AG10803 (cell line): ENCODE measurements at regions not wholly inside any gene's neighbourhood (a gene's known extent, or its start where the extent isn't known, plus 50 kb on each side); places are given as distances from the start of the nearest gene placed in this dataset.

Source experiments
- DNase-seq: peaks from one replicate; pipeline ENCODE4 v3.0.0; 2010; ENCODE audit warnings: low read depth
- H3K4me3 ChIP-seq: 2 replicates; pipeline ENCODE4 v1.5.1; 2011; ENCODE audit warnings: mild to moderate bottlenecking, low read length, control low read depth
- TF ChIP-seq, protein P1 (sequence below): conservative IDR thresholded peaks from 2 replicates; pipeline ENCODE4 v1.5.1; 2011; ENCODE audit warnings: mild to moderate bottlenecking, low read length, control low read depth, inconsistent platforms

DNA sequence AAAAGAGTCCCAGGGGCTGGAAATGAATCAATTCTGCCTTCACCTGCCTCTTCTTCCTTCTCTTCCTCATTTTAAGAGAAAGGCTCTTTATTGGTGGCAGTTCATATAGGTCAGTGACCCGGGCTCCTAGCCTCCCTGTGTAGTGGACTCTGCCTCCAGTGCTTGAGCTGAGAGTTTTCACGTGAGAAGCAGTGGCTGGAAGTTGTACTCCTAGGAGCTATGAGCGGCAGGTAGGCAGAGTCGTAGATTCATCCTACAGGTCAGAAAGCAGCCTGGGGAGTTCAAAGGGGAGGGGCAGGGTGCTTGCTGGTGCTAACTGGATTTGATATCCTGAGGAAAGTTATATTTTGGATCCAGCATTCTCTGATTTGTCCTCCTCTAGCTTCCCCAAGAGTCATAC, 101.1 kb downstream of the RPLP1 start:
- DNase-seq, result no peak
- TF ChIP-seq, protein P1, sequence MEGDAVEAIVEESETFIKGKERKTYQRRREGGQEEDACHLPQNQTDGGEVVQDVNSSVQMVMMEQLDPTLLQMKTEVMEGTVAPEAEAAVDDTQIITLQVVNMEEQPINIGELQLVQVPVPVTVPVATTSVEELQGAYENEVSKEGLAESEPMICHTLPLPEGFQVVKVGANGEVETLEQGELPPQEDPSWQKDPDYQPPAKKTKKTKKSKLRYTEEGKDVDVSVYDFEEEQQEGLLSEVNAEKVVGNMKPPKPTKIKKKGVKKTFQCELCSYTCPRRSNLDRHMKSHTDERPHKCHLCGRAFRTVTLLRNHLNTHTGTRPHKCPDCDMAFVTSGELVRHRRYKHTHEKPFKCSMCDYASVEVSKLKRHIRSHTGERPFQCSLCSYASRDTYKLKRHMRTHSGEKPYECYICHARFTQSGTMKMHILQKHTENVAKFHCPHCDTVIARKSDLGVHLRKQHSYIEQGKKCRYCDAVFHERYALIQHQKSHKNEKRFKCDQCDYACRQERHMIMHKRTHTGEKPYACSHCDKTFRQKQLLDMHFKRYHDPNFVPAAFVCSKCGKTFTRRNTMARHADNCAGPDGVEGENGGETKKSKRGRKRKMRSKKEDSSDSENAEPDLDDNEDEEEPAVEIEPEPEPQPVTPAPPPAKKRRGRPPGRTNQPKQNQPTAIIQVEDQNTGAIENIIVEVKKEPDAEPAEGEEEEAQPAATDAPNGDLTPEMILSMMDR, result no peak
- H3K4me3 ChIP-seq, result no peak overlapping the region

DNA sequence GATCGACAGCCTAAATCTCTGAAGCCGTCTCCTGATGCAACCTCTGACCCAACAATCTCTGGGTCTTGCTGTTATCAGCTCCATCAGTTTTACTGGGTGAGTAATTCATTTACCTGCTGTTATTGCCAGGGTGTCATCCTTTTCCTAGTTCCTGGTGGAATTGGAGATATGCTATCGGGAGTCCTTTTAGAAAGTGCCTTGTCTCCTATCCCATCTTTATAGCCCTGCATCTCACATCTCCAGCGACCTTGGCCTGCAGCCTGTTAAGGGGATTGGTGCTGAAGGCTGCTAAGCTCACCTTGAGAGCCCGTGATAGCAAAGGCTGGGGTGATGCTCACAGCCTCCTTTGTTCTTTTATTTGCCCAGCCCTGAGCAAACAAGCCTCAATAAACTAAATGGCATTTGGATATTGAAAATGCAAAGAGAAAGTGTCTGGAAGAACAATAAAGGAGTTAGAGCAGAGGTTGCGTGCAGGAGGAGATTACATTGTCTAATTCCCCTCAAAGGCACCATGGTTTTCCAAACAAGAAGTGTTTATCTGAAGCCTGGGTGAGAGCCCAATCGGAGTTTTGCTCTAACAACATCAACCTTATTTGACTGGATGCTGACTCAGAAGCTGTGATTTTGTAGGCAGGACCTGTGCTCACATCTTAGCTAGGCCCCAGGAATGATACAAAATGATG, 101.8 kb downstream of the RPLP1 start:
- TF ChIP-seq, protein P1, result no peak
- H3K4me3 ChIP-seq, result no peak overlapping the region
- no peak for DNase-seq

DNA sequence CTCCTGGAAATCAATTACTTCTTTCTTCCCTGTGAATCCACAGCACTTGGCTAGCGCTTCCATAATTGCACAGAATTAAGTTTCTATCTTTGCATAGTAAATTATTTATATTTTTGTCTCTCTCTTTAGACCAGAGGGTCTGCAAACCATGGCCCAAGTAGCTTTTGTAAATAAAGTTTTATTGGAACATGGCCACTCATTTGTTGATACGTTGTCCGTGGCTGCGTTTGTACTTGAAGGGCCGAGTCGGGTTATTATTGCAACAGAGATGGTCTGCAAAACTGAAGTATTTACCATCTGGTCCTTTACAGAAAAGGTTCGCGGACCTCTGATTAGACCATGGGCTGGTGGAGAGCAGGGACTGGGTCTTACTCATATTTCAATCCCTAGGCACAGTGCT, 102.5 kb downstream of the RPLP1 start:
- TF ChIP-seq, protein P1, result no peak
- no peak for DNase-seq
- H3K4me3 ChIP-seq, result no peak overlapping the region

DNA sequence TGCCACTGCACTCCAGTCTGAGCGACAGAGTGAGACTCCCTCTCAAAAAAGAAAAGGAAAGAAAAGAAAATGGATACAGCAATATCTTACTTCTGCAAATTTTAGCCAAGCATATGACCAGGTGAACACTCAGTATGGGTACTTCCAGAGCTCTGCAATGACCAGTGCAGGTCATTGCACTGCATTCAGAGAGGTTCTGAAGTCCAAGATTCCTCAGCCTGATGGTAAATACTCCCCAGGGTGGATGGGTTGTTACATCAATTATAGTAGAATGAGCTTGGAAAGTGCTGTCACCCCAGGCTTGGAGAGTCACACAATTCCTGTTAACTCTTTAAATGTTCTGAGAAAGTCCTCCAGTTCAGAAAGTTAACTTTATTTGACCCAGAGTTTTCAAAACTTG, 103.7 kb downstream of the RPLP1 start:
- no peak for DNase-seq
- TF ChIP-seq, protein P1, result no peak

DNA sequence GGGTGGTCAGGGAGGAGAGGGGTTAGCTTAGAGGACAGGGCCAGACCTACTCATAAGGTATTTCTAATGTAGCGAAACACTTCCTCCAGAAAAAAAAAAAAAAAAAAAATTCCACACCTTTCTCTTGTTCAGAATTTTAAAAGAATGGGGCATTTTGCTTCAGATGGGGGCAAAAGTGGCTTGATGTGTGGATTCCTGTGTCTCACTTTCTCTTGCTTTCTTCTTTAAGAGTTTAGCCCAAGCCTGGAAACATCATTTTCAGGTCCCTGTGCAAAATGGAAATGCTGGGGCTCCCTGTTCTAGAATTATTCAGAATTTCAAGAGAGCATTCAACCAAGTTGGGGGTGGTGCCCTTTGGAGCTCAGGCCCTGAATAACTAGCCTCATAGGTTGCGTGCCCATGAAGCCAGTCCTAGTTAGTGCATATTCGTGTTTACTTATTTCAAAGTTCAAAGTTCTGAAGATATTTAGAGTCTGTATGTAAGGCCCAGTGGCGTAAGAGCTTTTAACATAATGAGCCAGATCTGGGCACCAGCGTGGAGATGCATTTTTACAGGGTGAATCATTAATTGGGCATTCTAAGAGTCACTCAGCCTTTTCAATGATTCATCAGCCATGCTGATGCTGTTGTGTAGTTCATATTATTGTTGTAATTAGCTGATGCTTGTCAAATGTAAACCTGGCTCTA, 104.5 kb downstream of the RPLP1 start:
- TF ChIP-seq, protein P1, result no peak
- peak; percentile 95 for DNase-seq
- no peak overlapping the region for H3K4me3 ChIP-seq

More for the DNA sequence above, 103.7 kb downstream of the RPLP1 start:
- no peak overlapping the region for H3K4me3 ChIP-seq

DNA sequence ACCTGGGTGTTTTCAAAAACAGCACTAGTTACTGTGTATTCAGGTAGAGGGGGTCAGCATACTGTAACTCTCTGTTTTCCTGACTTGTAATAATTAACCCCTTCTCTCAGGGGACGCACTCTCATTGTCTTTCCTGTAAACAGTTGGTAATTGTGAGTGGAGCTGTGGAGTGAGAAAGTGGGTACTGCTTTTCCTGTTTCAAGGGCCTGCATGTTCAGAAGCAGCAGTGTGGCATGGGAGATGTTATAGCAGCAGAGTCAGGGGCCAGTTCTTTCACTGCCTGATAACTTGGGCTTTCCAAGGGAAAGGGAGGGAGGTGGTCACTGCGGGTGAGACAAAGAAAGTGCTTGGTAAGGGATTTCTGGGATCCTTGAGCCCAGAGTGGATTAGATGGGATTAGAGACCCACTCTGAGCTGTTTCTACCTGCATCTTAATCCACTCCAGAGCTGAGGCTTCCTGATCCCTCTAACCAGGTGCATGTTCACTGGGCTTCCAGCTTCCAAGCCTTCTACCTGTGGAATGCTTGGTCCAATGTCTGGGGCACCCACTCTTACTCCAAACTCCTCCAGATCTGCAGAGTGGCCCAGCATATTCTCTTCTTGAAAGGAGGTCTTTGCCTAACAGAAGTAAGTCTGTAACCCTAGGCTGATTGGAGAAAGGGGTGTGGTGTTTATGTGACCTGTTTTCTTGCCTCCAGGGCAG, 105.2 kb downstream of the RPLP1 start:
- no peak for DNase-seq
- H3K4me3 ChIP-seq, result no peak overlapping the region
- TF ChIP-seq, protein P1, result no peak
